COR-L47 (cell line): ENCODE measurements at regions not wholly inside any gene's neighbourhood (a gene's known extent, or its start where the extent isn't known, plus 50 kb on each side); places are given as distances from the start of the nearest gene placed in this dataset.

ENCODE experiments used
- DNase-seq: peaks from one replicate; lab custom pipeline; 2025; lab: John Stamatoyannopoulos, UW

DNA sequence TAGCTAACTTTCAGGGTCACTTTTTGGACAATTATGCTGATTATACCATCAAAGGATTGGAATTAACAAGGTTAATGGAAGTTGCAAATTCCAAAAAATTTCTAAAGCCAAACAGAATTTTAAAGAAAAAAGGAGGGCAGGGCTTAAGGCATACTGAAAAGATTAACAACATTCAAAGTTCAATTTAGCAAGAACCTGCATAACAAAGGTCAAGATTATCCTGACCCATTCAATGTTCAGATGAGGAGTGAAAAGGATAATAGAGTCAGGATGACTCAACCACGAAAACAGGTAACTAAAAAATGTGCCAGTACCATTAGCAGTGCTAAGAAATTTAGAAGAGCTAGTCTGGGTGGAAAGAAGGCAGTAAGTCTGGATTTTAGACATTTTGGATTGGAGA lies 139.8 kb upstream of the HNMT start:
- DNase-seq, result no peak

DNA sequence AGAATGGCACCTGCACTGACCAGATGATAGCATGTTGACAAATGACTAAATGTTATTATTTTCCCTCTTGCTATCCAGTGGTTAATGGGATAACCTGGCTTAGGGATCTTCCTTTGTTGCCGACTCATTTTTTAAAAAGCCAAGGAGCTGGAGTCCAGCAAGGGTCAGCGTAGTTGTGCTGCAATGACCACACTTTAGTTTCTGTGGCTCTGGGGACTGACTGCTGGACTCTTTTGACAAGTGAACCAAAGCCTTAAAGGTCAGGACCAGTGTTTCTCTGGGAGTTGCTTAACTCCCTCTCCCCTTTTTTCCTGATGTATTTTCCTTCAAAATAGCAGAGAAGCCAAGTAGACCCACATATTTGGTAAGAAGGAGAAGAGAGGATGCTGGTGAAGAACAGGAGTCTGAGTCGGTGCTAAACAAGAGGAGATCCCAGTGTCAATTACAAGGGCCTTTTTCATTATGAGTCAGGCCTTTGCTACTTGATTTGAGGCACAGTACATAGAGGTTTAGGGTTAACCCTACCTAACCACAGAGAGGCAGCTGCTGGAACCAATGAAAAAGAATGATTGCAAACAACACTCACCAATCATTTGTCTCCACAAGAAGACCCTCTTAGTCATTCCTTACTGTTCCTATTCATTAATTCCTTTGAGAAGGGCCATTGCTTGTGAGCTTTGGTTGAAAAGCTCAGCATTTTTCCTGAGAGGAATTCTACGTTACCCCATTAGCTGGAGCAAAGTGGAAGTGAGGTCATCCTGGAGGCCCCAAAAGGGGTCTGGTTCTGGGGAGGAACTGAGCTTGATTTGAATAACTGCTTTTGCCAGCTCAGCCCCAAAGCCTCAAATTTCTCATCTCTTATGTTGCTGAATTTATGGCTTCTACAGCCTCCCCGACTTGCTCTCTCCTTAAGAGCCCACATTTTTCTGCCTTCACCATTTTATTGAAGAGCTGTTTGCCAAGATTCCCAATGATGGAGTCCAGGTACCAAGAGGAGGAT lies 137.6 kb upstream of the HNMT start:
- no peak for DNase-seq

DNA sequence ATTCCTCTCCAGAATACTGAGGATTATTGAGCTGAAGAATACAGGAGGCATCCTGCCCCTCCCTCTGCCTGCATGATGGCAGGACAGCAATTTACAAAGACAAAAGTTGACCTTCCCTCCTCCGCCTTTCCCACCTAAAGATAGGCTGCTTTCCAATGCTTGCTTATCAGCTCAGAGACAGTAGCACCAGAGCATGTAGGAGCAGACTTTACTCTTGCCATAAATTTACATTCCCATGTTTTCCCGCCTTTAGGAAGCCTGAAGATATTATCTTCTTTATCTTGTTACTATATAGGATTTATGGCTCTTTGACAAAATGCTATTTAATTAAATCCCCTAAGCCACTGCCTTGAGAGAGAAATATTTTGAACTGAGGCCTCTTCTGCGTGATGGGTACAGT lies 135.6 kb upstream of the HNMT start:
- DNase-seq, result no peak

DNA sequence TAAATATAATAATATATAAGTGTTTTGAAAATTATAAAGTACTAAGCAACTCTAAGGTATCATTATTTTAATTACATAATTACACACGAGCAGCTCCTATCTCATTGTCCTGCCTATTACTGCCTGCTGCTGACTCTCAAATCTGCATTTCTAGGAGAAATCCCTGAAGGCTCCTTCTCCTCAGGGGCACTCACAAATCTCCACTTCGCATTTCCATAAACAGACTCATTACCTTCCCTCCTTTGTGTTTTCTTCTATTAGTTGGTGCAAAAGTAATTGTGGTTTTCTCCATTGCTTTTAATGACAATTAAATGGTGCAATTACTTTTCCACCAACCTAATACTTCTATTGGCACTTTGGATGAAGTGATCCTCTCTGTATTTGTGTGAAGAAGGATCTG lies 135.0 kb upstream of the HNMT start:
- DNase-seq, result peak; percentile 32

DNA sequence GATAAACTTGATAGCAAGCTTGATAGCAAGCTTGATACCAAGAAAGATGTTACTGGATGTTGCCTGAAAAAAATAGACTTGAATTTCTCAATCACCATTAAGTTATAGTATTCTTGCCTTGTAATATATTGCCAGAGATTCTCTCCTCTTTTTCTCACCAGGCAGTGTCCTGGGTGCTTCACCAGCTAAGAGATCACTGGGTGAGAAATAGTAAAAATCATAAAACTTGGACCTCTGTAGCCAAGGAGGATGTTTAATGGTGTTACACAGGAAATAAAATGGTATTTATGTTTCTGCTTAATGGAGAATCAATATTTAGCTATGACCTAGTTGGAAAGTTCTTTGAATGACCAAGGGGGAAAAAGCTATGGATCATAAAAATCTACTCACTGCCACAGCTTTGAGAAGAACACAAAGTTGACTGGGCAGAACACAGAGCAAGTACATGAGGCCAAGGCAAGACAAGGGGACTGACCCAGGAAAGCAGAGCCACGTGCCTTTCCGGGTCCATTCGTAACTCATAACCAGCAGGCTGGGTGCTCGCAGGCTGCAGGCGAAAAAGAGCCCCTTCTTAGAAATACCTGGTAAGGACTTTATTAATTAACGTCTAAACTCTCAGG lies 129.4 kb upstream of the HNMT start:
- DNase-seq, result no peak

DNA sequence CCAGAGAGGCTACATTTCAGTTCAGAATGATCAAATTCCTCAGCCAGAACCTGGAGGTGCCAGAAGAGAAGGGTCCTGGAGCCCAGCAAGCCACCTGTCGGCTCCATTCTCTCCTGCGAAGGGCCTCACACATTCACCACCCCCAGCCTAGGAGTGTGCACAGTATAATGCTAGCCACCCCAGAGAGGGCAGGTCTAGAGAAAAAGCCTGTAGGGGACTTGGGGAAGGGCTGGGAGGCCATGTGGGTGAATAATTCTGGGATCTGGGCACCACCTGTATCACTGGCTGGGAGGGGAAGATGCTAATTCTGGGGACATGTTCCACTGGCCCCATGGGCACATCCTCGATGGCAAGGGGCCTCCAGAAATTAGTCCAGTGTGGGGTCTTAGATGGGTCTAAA lies 127.6 kb upstream of the HNMT start:
- DNase-seq, result no peak

DNA sequence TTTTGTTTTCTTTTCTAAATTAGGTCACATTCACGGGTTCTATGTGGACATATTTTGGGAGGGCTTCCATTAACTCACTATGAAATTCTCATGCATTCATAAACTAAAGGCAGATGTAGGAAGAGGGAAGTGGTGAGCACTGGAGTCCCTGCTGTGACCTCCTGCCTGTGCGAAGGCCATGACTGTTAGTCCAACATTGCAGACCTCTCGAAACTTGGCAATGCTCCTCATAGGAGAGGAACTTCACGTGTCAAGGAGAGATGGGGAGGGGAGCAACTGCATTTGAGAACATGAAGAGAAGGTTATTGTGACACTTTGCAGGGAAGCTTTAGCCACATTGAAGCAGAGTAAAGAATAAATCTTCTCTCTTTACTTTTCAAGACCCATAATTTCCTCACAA lies 126.4 kb upstream of the HNMT start:
- no peak for DNase-seq

DNA sequence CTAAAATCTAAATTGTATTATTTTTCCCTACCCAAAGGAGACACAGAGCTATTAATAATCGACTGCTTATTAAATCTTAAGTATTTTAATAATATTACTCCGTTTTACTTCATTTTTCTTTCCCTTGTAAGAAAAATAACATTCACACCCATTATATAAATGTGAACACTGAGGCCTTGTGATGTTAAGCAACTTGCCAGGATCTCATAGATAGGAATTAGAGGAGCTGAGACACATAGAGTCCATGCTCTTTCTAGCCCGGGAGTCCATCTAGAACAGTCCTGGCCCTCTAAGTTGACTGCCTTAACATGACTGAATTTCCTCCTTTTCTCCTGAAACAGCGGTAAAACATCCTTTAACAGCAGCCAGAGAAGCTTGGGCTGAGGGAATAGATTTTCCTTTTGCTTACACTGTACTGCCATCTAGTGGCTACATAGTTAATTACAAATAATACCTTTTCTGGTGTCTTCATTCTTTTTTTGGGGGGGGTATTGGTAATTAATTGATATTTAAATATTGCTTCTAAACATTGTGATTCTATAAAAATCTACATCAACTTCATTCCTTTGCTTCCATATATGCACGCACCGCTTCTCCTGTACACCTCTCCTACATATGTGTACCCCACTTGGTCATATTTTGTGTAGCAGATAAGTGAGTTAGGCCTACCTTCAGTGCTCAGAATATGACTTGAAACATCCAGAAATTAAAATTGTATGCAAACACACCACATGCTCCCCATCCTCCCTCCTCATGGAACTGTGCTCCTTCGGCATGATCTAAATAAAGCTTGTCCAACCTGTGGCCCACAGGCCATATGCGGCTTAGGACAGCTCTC lies 125.8 kb upstream of the HNMT start:
- peak; percentile 13 for DNase-seq

DNA sequence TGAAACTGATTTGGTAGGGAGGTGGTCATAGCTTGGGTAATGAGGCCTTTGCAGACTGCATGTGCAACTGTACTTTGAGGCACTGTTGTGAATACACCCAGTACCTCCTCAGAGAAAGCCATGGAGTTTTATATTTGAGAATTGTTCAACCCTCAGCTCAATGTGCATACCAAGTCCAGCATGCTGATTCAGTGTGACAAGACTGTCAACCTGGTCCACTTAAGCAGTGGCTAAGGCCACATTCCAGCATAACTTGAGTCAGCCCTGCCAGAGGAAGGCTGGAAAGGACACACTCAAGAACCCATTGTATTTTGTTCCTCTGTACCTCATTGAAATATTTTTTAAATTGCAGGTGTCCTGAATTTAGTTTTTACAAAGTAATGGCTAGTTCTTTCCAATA lies 121.8 kb upstream of the HNMT start:
- DNase-seq, result no peak

DNA sequence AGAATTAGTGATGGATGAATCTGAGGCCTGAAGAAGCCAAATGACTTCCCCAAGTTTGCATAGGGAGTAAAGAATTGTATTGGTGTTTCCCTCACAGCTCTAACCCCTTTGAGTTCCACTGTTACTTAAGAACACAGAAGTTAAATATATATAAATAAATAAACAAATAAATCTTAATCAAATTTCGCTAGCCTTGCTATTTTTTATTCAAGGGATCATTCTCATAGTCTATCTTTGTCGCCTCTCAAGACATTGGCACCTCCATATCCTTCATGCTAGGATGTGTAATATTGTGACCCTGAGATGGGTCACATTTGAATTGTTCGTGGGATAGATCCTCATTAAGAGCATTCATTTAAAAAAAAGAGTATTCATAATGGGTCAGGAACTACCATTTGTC lies 121.3 kb upstream of the HNMT start:
- no peak for DNase-seq

DNA sequence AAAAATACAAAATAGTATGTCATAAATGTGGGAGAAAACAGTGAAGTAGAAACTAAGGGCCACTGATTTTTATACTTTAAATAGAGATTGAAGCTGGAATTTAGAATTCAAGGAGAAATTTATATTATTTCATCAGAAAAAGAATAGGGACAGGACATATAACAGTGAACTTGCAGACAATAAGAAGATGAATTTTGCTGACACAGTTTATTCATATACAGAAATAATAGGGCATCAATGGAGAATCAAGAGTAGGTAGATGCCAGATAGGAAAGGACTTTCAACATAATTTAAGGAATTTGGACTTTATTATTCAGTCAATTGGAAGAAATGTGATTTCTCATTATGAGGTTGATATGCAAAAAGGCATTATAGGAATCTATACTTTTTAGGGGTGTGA lies 118.9 kb upstream of the HNMT start:
- no peak for DNase-seq

DNA sequence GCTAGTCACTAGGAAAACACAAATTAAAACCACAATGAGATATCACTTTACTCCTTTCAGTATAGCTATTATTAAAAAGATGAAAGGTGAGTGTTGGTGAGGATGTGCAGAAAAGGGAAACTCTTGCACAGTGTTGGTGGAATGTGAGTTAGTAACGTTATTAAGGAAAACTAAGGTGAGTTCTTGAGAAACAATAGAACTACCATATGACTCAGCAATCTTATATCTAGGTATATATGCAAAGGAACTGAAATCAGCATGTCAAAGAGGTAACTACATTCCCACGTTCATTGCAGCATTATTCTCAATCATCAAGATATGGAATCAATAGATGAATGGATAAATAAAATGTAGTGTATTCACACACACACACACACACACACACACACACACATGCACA lies 117.3 kb upstream of the HNMT start:
- no peak for DNase-seq

DNA sequence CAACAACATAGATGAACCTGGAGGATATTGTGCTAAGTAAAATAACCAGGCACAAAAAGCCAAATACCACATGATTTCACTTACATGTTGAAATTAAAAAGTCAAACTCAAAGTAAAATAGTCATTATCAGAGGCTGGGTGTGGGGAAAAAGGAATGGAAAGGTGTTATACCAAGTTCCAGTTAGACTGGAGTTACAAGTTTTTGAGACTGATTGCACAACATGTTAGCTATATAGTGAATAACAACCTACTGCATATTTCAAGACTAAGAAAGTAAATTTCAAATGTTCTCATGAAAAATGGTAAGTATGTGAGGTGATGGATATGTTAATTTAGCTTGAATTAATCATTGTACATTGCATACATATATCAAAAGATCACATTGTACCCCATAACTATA lies 116.8 kb upstream of the HNMT start:
- no peak for DNase-seq

DNA sequence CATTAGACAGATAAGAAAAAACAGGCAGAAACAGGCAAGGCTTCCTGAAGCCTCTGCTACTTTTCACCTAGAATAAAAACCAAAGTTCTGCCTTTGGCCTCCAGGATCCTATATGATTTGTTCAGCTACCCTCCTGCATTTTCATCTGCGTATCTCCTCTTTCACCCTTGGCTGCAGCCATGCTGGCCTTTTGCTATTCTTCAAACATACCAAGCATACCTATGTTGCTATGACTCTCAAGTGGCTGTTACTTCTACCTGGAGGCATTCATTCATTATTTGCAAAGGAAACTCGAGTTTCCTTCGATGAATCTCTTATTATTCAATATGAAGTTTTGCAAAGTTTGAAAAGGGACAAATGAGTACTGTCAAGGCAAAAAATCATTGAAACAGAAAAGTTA lies 106.4 kb upstream of the HNMT start:
- DNase-seq, result no peak

DNA sequence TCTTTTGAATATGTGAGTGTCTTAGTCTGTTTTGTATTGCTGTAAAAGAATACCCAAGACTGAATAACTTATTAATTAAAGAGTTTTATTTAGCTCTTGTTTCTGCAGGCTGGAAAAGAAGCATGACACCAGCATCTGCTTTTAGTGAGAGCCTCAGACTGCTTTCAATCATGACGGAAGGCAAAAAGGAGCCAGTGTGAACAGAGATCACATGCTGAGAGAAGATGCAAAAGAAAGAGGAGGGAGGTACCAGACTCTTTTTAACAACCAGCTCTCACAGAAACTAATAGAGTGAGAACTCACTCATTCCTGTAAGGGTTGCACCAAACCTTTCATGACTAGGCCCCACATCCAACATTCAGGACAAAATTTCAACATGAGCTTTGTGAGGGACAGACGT lies 101.6 kb upstream of the HNMT start:
- DNase-seq, result no peak

DNA sequence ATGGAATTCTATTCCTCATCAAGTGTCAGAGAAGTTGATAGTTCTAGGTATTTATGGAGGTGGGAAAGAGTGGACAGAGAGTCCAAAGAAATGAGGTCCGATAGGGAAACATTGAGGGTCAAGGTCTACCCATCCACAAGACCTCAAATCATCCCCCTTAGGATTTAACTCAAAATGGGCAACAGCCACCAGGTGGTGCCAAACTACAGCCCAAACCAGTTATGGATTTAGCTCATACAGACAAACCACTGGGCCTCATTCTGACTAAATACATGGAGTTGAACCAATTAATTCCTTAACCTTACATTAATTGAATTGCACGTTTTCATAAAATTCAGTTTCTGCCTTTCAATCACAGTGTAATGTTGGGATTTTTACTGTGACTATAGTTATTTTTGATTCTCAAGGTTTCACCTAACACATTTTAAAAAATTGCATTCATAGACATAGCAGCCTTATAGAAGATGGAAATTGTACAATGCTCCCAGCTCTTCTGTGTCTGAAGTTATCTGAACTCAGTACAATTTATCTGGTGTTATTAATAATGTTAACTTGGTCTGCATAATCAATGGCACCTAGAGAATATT lies 98.2 kb upstream of the HNMT start:
- DNase-seq, result peak; percentile 59

DNA sequence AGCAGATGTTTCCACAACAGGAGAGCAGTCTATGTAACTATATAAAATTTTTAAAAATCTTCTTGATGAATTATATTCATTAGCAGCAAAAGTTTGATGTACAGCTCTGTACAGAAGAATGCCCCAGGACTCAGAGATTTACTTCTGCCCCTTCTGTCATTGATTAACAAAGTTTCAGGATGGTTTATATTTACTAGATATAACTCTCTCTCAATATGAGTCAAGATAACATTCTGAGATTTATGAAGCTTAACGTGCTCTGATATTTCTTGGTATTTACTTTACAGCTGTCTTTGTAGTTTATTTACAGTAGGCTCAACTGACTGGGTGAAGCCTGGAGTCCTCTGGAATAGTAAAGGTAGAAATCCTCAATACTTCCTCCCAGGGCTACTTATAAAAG lies 93.6 kb upstream of the HNMT start:
- DNase-seq, result no peak

DNA sequence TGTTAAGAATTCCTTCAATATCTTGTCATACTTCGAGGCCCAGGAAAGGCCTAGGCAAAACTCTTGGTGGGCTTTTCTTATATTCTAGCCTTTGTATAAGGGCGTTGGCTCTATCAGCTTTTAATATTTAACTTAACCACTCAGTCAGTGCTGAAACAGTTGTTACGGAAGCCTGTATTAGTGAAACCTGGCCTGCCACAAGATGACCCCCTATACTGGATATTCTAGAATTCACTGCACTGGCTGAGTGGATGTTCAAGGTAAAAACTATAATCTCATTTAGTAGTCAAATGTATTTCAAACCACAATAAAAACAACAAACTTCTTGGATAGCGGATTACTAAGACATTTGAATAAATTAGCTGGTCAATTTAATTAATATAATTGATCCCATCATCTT lies 91.7 kb upstream of the HNMT start:
- no peak for DNase-seq

DNA sequence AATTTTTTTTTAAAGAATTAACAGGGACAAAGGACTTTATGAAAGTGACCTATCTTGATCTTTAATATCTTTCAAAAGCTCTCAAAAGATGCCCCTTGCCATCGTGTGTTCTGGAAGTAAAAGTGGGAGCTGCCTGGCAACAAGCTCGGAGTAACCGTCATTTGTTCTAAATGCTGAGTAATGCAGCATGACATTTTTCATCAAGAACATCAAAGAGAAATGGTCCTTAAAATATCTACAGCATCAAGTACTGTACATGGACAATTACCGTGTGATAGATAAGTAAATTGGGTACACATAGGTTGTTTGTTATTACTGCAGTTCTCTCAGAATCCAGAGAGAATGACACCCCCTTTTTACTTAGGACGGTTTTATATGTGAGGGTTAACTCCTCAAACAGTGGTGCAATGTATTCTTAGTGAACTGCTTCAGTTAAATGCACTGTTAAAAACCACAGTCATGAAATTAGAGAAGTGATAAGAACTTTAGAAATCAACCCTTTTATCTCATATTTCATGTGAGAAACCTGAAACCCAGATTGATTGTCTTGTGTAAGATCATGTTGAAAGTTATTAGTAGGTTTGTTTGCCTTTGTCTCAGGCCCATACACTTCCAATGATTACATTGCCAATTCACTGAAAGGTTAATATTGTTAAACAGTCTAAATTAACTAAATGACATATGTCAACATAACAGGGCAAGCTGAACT lies 90.6 kb upstream of the HNMT start:
- DNase-seq, result no peak

DNA sequence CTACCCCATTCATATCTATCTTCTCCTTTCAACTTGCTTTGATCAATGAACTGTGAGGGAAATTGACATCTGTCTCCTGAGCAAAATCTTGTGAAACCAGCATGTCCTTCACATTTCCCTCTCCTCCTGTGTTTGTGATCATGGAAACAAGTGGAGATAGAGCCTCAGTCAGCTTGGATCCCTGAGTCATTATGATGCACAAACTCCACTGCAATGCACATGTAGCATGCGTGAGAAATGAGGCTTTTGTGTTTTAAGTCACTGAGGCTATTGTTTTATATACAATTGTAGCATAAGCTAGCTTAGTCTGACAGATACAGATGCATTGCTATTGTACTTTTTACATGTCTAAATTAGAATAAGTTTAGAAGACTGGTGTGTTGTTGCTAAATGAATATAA lies 85.2 kb upstream of the HNMT start:
- DNase-seq, result no peak

DNA sequence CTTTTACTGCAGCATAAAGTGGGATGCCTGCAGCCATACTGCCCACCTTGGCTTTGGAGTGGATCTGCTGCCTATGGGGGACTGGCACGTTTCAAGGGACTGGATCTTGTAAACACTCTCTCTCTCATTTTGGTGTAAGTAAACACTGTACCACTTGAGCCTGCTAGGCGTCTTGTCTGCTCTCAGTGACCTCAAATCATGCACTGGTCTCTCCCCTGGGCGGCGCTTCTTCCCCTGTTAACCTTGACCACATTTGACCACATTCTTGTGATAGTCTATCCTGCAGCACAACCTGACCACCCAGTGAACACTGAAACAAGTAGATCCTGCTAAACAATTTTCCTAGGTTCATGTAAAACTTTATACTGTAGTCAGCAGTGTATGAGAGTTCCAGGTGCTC lies 82.6 kb upstream of the HNMT start:
- DNase-seq, result no peak
